ENCODE measurements at regions not wholly inside any gene's neighbourhood (a gene's known extent, or its start where the extent isn't known, plus 50 kb on each side); places are given as distances from the start of the nearest gene placed in this dataset.

DNA sequence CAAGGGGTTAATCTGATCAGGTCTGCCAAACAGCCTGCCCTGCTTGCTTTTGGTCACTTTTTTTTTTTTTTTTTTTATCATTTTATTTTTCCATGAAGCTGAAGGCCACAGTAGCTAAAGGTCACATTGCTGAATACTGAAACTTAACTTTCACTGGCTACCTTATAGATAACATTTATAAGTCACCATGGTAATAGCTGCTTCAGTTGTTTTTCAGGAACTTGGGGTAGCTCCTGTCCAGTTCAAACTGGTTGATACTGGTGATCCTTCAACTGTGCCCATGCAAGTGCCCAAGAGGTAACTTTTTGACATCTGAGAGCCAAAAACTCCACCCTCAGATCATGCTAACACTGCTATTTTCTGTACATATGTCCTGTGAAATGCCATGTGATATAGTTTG is 68.3 kb upstream of the RGS7BP start:
- no peak for ATAC-seq
- Mint-ChIP-seq H3K27ac (no peak overlapping the region), H3K4me1 (peaks cover 9% of the 10 kb centered on the region), H3K36me3 (no peaks in the 10 kb centered on the region), H3K27me3 (ENCODE audit: low read depth) (no peaks in the 10 kb centered on the region), H3K4me3 (no peak overlapping the region), H3K9me3 (no peaks in the 10 kb centered on the region)
- TF ChIP-seq ZNF396 (CRISPR knock-in tag; IDR thresholded peaks at IDR 0.05; ENCODE audit: borderline replicate concordance) (no peak), KAT7 (CRISPR knock-in tag; IDR thresholded peaks at IDR 0.05; ENCODE audit: borderline replicate concordance) (no peak), GABPB1 (CRISPR knock-in tag; IDR thresholded peaks at IDR 0.05) (no peak), OVOL2 (CRISPR knock-in tag; IDR thresholded peaks at IDR 0.05; ENCODE audit: borderline replicate concordance) (no peak), RELA (CRISPR knock-in tag; IDR thresholded peaks at IDR 0.05; ENCODE audit: borderline replicate concordance) (no peak), PRDM15 (CRISPR knock-in tag; IDR thresholded peaks at IDR 0.05) (no peak), ZNF671 (CRISPR knock-in tag; IDR thresholded peaks at IDR 0.05) (no peak), ESRRA (CRISPR knock-in tag; IDR thresholded peaks at IDR 0.05; ENCODE audit: borderline replicate concordance) (no peak), ZNF138 (CRISPR knock-in tag; conservative IDR thresholded peaks at IDR 0.05) (no peak), PREB (CRISPR knock-in tag; IDR thresholded peaks at IDR 0.05; ENCODE audit: borderline replicate concordance) (no peak), JUN (CRISPR knock-in tag; IDR thresholded peaks at IDR 0.05) (no peak)
- TF ChIP-seq, protein P1, sequence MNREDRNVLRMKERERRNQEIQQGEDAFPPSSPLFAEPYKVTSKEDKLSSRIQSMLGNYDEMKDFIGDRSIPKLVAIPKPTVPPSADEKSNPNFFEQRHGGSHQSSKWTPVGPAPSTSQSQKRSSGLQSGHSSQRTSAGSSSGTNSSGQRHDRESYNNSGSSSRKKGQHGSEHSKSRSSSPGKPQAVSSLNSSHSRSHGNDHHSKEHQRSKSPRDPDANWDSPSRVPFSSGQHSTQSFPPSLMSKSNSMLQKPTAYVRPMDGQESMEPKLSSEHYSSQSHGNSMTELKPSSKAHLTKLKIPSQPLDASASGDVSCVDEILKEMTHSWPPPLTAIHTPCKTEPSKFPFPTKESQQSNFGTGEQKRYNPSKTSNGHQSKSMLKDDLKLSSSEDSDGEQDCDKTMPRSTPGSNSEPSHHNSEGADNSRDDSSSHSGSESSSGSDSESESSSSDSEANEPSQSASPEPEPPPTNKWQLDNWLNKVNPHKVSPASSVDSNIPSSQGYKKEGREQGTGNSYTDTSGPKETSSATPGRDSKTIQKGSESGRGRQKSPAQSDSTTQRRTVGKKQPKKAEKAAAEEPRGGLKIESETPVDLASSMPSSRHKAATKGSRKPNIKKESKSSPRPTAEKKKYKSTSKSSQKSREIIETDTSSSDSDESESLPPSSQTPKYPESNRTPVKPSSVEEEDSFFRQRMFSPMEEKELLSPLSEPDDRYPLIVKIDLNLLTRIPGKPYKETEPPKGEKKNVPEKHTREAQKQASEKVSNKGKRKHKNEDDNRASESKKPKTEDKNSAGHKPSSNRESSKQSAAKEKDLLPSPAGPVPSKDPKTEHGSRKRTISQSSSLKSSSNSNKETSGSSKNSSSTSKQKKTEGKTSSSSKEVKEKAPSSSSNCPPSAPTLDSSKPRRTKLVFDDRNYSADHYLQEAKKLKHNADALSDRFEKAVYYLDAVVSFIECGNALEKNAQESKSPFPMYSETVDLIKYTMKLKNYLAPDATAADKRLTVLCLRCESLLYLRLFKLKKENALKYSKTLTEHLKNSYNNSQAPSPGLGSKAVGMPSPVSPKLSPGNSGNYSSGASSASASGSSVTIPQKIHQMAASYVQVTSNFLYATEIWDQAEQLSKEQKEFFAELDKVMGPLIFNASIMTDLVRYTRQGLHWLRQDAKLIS (CRISPR knock-in tag; IDR thresholded peaks at IDR 0.05; ENCODE audit: borderline replicate concordance): no peak
- CTCF ChIA-PET: no interaction called here
- POLR2A ChIA-PET: interaction anchor here (0.6 kb wide), 1 partner anchor 209 kb away, joined by 3 read pairs; no protein-coding TSS in a partner anchor
- no peak for DNase-seq (ENCODE audit: low spot score)

DNA sequence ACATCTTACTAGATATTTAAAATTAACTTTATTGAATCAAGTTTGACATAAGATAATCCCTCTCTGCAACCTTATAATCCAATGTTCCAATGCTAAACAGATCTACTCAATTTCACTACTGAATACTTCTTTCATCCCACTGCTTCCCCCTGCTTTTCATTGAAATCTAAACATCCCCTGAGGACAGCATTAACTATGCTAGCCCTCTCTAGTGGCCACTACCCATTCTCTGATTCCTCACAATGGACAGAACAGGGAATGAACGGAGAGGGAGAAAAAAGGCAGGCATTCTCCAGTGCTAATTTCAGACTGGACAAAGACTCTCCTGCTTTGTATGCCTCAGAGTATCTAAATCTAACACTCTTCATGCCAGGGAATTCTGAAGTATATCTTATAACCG is 54.3 kb upstream of the RGS7BP start:
- ChIA-PET POLR2A (no interaction called here), CTCF (interaction anchor here (1.4 kb wide), 1 partner anchor 223 kb away, joined by 3 read pairs; no protein-coding TSS in a partner anchor)
- Mint-ChIP-seq H3K9me3 (no peaks in the 10 kb centered on the region), H3K27ac (no peak overlapping the region), H3K27me3 (ENCODE audit: low read depth) (no peaks in the 10 kb centered on the region), H3K4me1 (no peaks in the 10 kb centered on the region), H3K36me3 (no peaks in the 10 kb centered on the region), H3K4me3 (no peak overlapping the region)
- DNase-seq (ENCODE audit: low spot score): no peak
- peak; percentile 93 for ATAC-seq
- TF ChIP-seq ZNF219 (CRISPR knock-in tag; IDR thresholded peaks at IDR 0.05; ENCODE audit: borderline replicate concordance) (no peak), NFATC4 (CRISPR knock-in tag; IDR thresholded peaks at IDR 0.05) (no peak), ELF4 (CRISPR knock-in tag; IDR thresholded peaks at IDR 0.05; ENCODE audit: low read depth) (no peak), MLX (CRISPR knock-in tag; IDR thresholded peaks at IDR 0.05) (no peak), FOXK1 (CRISPR knock-in tag; IDR thresholded peaks at IDR 0.05) (no peak), CBFB (CRISPR knock-in tag; IDR thresholded peaks at IDR 0.05; ENCODE audit: low read depth) (no peak)
- TF ChIP-seq, protein P1 (CRISPR knock-in tag; IDR thresholded peaks at IDR 0.05; ENCODE audit: borderline replicate concordance): no peak
- TF ChIP-seq, protein P2, sequence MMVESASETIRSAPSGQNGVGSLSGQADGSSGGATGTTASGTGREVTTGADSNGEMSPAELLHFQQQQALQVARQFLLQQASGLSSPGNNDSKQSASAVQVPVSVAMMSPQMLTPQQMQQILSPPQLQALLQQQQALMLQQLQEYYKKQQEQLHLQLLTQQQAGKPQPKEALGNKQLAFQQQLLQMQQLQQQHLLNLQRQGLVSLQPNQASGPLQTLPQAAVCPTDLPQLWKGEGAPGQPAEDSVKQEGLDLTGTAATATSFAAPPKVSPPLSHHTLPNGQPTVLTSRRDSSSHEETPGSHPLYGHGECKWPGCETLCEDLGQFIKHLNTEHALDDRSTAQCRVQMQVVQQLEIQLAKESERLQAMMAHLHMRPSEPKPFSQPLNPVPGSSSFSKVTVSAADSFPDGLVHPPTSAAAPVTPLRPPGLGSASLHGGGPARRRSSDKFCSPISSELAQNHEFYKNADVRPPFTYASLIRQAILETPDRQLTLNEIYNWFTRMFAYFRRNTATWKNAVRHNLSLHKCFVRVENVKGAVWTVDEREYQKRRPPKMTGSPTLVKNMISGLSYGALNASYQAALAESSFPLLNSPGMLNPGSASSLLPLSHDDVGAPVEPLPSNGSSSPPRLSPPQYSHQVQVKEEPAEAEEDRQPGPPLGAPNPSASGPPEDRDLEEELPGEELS (CRISPR knock-in tag; IDR thresholded peaks at IDR 0.05): no peak
